H9 (cell line): ENCODE measurements at regions not wholly inside any gene's neighbourhood (a gene's known extent, or its start where the extent isn't known, plus 50 kb on each side); places are given as distances from the start of the nearest gene placed in this dataset.

ENCODE experiments used
- DNase-seq: peaks from one replicate; pipeline ENCODE4 v3.0.0-alpha.2; 2017
- H2AFZ ChIP-seq: one replicate; pipeline ENCODE4 v1.6.1; 2013; ENCODE audit warnings: mild to moderate bottlenecking, low read length, control low read depth, moderate library complexity
- H2AK5ac ChIP-seq: 2 replicates; pipeline ENCODE4 v1.6.1; 2013; ENCODE audit warnings: low read length, control low read depth, mixed read lengths; ENCODE audit not compliant: insufficient read length
- H2BK120ac ChIP-seq: one replicate; pipeline ENCODE4 v1.6.1; 2013; ENCODE audit warnings: low read depth, mild to moderate bottlenecking, low read length, control low read depth, inconsistent platforms; ENCODE audit not compliant: poor library complexity, severe bottlenecking
- H2BK12ac ChIP-seq: 2 replicates; pipeline ENCODE4 v1.6.1; 2013; ENCODE audit warnings: low read length, control low read depth, mixed read lengths, low read depth; ENCODE audit not compliant: insufficient read length
- H2BK15ac ChIP-seq: 2 replicates; pipeline ENCODE4 v1.6.1; 2013; ENCODE audit warnings: low read depth, low read length, control low read depth
- H2BK20ac ChIP-seq: one replicate; pipeline ENCODE4 v1.6.1; 2013; ENCODE audit warnings: low read depth, mild to moderate bottlenecking, low read length, control low read depth, inconsistent platforms; ENCODE audit not compliant: poor library complexity, severe bottlenecking
- H2BK5ac ChIP-seq: 2 replicates; pipeline ENCODE4 v1.6.1; 2013; ENCODE audit warnings: low read length, control low read depth, mixed read lengths; ENCODE audit not compliant: insufficient read length
- H3K14ac ChIP-seq: 2 replicates; pipeline ENCODE4 v1.6.1; 2013; ENCODE audit warnings: low read length, control low read depth; ENCODE audit not compliant: insufficient read depth
- H3K18ac ChIP-seq: 2 replicates; pipeline ENCODE4 v1.6.1; 2013; ENCODE audit warnings: low read depth, mild to moderate bottlenecking, mixed read lengths, low read length, control low read depth; ENCODE audit not compliant: insufficient read length
- H3K23ac ChIP-seq: 2 replicates; pipeline ENCODE4 v1.6.1; 2013; ENCODE audit warnings: low read length, control low read depth, mixed read lengths, low read depth; ENCODE audit not compliant: insufficient read length
- H3K23me2 ChIP-seq: 2 replicates; pipeline ENCODE4 v1.6.1; 2013; ENCODE audit warnings: low read depth, mild to moderate bottlenecking, mixed read lengths, low read length, control low read depth; ENCODE audit not compliant: insufficient read length, poor library complexity, severe bottlenecking
- H3K27ac ChIP-seq: 2 replicates; pipeline ENCODE4 v1.5.1; 2013; ENCODE audit warnings: low read length, control low read depth, mixed read lengths, low read depth; ENCODE audit not compliant: insufficient read length
- H3K27me3 ChIP-seq: 2 replicates; pipeline ENCODE4 v1.6.1; 2013; ENCODE audit warnings: low read length, control low read depth, inconsistent platforms; ENCODE audit not compliant: insufficient read depth
- H3K4ac ChIP-seq: 2 replicates; pipeline ENCODE4 v1.6.1; 2013; ENCODE audit warnings: low read depth, mild to moderate bottlenecking, control low read depth, inconsistent platforms, low read length, moderate library complexity
- H3K4me1 ChIP-seq: 2 replicates; pipeline ENCODE4 v1.6.1; 2013; ENCODE audit warnings: low read length, control low read depth, inconsistent platforms; ENCODE audit not compliant: insufficient read depth
- H3K4me2 ChIP-seq: 2 replicates; pipeline ENCODE4 v1.6.1; 2013; ENCODE audit warnings: low read length, control low read depth, mixed read lengths; ENCODE audit not compliant: insufficient read length, insufficient read depth
- H3K56ac ChIP-seq: 2 replicates; pipeline ENCODE4 v1.6.1; 2013; ENCODE audit warnings: low read depth, mild to moderate bottlenecking, mixed read lengths, low read length, control low read depth; ENCODE audit not compliant: insufficient read length
- H3K79me1 ChIP-seq: 2 replicates; pipeline ENCODE4 v1.6.1; 2013; ENCODE audit warnings: low read depth, mild to moderate bottlenecking, moderate library complexity, low read length, control low read depth, inconsistent platforms; ENCODE audit not compliant: insufficient read depth, poor library complexity, severe bottlenecking
- H3K79me2 ChIP-seq: 2 replicates; pipeline ENCODE4 v1.6.1; 2013; ENCODE audit warnings: low read length, control low read depth, inconsistent platforms; ENCODE audit not compliant: insufficient read depth
- H3K9ac ChIP-seq: 2 replicates; pipeline ENCODE4 v1.6.1; 2013; ENCODE audit warnings: low read length, control low read depth, mixed read lengths; ENCODE audit not compliant: insufficient read length; ENCODE audit errors: extremely low read depth
- H3K9me3 ChIP-seq: one replicate; pipeline ENCODE4 v1.6.1; 2013; ENCODE audit warnings: low read depth, low read length, inconsistent platforms; ENCODE audit not compliant: control insufficient read depth
- H3T11ph ChIP-seq: one replicate; pipeline ENCODE4 v1.6.1; 2013; ENCODE audit warnings: mild to moderate bottlenecking, low read length, control low read depth, inconsistent platforms
- H4K20me1 ChIP-seq: one replicate; pipeline ENCODE4 v1.6.1; 2013; ENCODE audit not compliant: control insufficient read depth, insufficient read length, insufficient read depth
- H4K5ac ChIP-seq: 2 replicates; pipeline ENCODE4 v1.6.1; 2013; ENCODE audit warnings: low read depth, mild to moderate bottlenecking, mixed read lengths, low read length, control low read depth; ENCODE audit not compliant: insufficient read length
- H4K8ac ChIP-seq: replicated peaks from 2 replicates; pipeline ENCODE4 v1.6.1; 2013; ENCODE audit warnings: low read length, control low read depth, mixed read lengths, low read depth; ENCODE audit not compliant: insufficient read length
- H4K91ac ChIP-seq: 2 replicates; pipeline ENCODE4 v1.6.1; 2013; ENCODE audit warnings: low read depth, mild to moderate bottlenecking, moderate library complexity, mixed read lengths, low read length, control low read depth; ENCODE audit not compliant: insufficient read length
- H3K27ac Mint-ChIP-seq, 3 experiments: 2 replicates in 2 of 3; 3 replicates in 1 of 3; pipeline ENCODE4 v1.8.0; 2020 to 2021; ENCODE audit warnings: mixed read lengths in 3 of 3, mild to moderate bottlenecking in 1 of 3, moderate library complexity in 1 of 3
- H3K27me3 Mint-ChIP-seq: 2 replicates; pipeline ENCODE4 v1.8.0; 2021; ENCODE audit warnings: low read depth, mild to moderate bottlenecking, moderate library complexity, mixed read lengths
- H3K36me3 Mint-ChIP-seq, 3 experiments: 2 replicates in 2 of 3; 3 replicates in 1 of 3; pipeline ENCODE4 v1.8.0; 2020 to 2021; ENCODE audit warnings: low read depth in 3 of 3, mixed read lengths in 3 of 3; ENCODE audit not compliant: insufficient read depth in 1 of 3
- H3K4me1 Mint-ChIP-seq, 2 experiments: 2 replicates each; pipeline ENCODE4 v1.8.0; 2020; ENCODE audit warnings: mixed read lengths in 2 of 2
- H3K4me3 Mint-ChIP-seq, 2 experiments: 2 replicates in 1 of 2; 3 replicates in 1 of 2; pipeline ENCODE4 v1.8.0; 2020 to 2021; ENCODE audit warnings: mild to moderate bottlenecking in 2 of 2, mixed read lengths in 2 of 2, moderate library complexity in 1 of 2
- H3K9me3 Mint-ChIP-seq, 2 experiments: 2 replicates in 1 of 2; 3 replicates in 1 of 2; pipeline ENCODE4 v1.8.0; 2020; ENCODE audit warnings: mild to moderate bottlenecking in 2 of 2, mixed read lengths in 2 of 2, moderate library complexity in 1 of 2
- CTCF ChIP-seq: fragments of 200-600 bp; sonication (generic); conservative IDR thresholded peaks from 3 replicates; pipeline ENCODE4 v1.8.0; 2021; ENCODE audit warnings: antibody characterized with exemption, mild to moderate bottlenecking
- WGBS: extraction: QIAGEN DNeasy Blood & Tissue Kit; methylation state at CpG from one replicate; pipeline ENCODE4 v1.1.7; 2013; ENCODE audit warnings: missing lambda C conversion rate, low lambda C conversion rate, mixed read lengths; ENCODE audit not compliant: insufficient read length; ENCODE audit errors: extremely low coverage; 5-methylcytosine and 5-hydroxymethylcytosine counted together

- Histone ChIP-seq H3K79me1 (no peaks in the 10 kb centered on the region), H4K5ac (no peak overlapping the region), H4K8ac (no peak overlapping the region), H2BK15ac (no peak overlapping the region), H3K14ac (no peak overlapping the region), H3T11ph (no peak overlapping the region), H3K9ac (no peak overlapping the region), H2BK20ac (no peak overlapping the region), H2BK12ac (no peak overlapping the region), H4K20me1 (no peaks in the 10 kb centered on the region), H3K27me3 (no peaks in the 10 kb centered on the region), H4K91ac (no peak overlapping the region), H2BK5ac (no peak overlapping the region), H3K56ac (no peak overlapping the region), H3K27ac (no peak overlapping the region), H3K4me2 (no peak overlapping the region), H3K18ac (no peak overlapping the region), H3K79me2 (no peaks in the 10 kb centered on the region), H3K9me3 (no peaks in the 10 kb centered on the region), H3K23ac (no peak overlapping the region), H3K4ac (no peak overlapping the region), H2BK120ac (no peak overlapping the region), H3K23me2 (no peaks in the 10 kb centered on the region), H3K4me1 (no peaks in the 10 kb centered on the region), H2AK5ac (no peak overlapping the region), H2AFZ (no peak overlapping the region)
- Mint-ChIP-seq H3K4me3 (no peak overlapping the region), H3K27me3 (no peaks in the 10 kb centered on the region), H3K27ac (no peak overlapping the region), H3K4me1 (0 out of 4 replicates have a peak, but pooled peaks cover 0 to 3% of the 10 kb centered on the region in 2 experiments), H3K36me3 (no peaks in the 10 kb centered on the region; a peak in 2 of 7 replicates), H3K9me3 (no peaks in the 10 kb centered on the region)
- WGBS = 100% methylated on average over 2 of the region's 2 CpGs
- no peak for TF ChIP-seq CTCF
- DNase-seq = no peak
Measured at GRCh38 chr7:68444042-68444441, 1154.2 kb upstream of the AUTS2 start.
